ENCODE measurements at regions not wholly inside any gene's neighbourhood (a gene's known extent, or its start where the extent isn't known, plus 50 kb on each side); places are given as distances from the start of the nearest gene placed in this dataset.
A peak's percentile ranks its signal among the peaks of the same experiment; 100 is the strongest.

DNA sequence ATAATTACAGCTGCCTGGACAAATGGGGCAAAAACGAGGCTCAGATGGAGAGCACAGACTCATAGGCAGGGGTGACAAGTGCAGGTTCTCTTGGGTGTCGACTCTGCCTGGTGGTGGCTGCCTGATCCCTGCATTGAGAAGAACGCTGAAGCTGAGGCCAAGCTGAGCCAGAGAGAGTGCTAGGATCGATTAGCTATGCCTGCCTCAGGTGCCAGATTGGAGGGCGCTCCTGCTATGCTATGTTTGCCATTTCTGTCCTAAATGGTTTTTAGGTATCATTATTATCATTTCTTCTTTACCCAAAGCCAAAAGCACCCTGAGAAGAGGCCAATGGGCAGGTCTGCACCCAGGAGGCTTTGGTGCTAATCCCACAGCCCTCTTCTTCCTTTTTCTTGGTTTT is 53.9 kb upstream of the SLC6A11 start:
- Mint-ChIP-seq H3K36me3 (ENCODE audit: low read depth) (no peaks in the 10 kb centered on the region), H3K27me3 (ENCODE audit: insufficient read depth) (peaks cover 6% of the 10 kb centered on the region), H3K9me3 (no peaks in the 10 kb centered on the region), H3K27ac (no peak overlapping the region), H3K4me1 (no peaks in the 10 kb centered on the region), H3K4me3 (no peak overlapping the region)
- TF ChIP-seq, protein P1, sequence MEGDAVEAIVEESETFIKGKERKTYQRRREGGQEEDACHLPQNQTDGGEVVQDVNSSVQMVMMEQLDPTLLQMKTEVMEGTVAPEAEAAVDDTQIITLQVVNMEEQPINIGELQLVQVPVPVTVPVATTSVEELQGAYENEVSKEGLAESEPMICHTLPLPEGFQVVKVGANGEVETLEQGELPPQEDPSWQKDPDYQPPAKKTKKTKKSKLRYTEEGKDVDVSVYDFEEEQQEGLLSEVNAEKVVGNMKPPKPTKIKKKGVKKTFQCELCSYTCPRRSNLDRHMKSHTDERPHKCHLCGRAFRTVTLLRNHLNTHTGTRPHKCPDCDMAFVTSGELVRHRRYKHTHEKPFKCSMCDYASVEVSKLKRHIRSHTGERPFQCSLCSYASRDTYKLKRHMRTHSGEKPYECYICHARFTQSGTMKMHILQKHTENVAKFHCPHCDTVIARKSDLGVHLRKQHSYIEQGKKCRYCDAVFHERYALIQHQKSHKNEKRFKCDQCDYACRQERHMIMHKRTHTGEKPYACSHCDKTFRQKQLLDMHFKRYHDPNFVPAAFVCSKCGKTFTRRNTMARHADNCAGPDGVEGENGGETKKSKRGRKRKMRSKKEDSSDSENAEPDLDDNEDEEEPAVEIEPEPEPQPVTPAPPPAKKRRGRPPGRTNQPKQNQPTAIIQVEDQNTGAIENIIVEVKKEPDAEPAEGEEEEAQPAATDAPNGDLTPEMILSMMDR (conservative IDR thresholded peaks at IDR 0.05), result no peak
- H3K9me3 ChIP-seq (ENCODE audit: control insufficient read depth, low read length), result no peaks in the 10 kb centered on the region
- no peak overlapping the region for H3K27ac ChIP-seq (ENCODE audit: low read depth, low read length)
- peaks cover 3% of the 10 kb centered on the region for H3K27me3 ChIP-seq (ENCODE audit: control insufficient read depth, insufficient read depth, low read length, poor library complexity, severe bottlenecking)
- H3K9ac ChIP-seq (ENCODE audit: extremely low read depth, low read length, poor library complexity, severe bottlenecking), result no peak overlapping the region
- DNase-seq, result no peak
- no peaks in the 10 kb centered on the region for H3K4me1 ChIP-seq (ENCODE audit: control insufficient read depth, insufficient read depth, low read length)
- no peak overlapping the region for H3K4me3 ChIP-seq (ENCODE audit: low read length)
- no peaks in the 10 kb centered on the region for H3K36me3 ChIP-seq (ENCODE audit: control insufficient read depth, insufficient read depth, low read length)
- 68 to 70% methylated on average over 4 to 5 of the region's 5 CpGs for WGBS, 2 experiments (ENCODE audit: insufficient coverage in 1 of 2, insufficient read length in 1 of 2)

DNA sequence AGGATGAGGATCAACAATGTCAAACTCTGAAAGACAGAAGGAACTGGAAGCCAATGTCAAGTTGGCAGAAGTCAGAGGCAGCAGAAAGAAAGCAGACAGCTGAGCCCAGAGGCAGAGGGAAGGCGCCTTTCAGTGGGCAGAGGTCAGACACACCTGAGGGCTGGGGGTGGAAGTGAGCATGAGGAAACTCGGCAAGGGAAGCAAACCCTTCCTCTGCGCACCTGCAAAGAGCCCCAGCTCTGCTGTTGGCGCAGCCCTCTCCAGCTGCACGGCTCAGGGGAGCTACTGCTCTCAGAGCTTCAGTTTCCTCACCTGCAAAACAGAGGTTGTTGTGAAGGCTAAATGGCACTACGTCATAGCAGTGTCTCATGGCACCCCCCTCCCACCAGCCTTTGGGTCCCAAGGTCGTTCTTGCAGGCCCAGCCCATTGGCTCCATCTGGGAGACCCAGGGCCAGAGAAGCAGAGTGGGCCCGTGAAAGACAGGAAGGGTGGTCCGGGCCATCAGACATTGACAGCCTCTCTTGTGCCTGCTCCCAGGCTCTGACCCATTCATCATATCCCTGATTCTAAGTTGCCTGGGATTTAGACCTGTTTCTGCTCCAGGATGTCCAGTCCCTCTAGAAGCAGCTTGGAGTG is 53.3 kb upstream of the SLC6A11 start:
- Histone ChIP-seq H3K4me3 (ENCODE audit: low read length) (no peak overlapping the region), H3K9me3 (ENCODE audit: control insufficient read depth, low read length) (no peaks in the 10 kb centered on the region)
- WGBS, 2 experiments (ENCODE audit: insufficient coverage in 1 of 2, insufficient read length in 1 of 2), result 86 to 92% methylated on average over 2 to 9 of the region's 9 CpGs

DNA sequence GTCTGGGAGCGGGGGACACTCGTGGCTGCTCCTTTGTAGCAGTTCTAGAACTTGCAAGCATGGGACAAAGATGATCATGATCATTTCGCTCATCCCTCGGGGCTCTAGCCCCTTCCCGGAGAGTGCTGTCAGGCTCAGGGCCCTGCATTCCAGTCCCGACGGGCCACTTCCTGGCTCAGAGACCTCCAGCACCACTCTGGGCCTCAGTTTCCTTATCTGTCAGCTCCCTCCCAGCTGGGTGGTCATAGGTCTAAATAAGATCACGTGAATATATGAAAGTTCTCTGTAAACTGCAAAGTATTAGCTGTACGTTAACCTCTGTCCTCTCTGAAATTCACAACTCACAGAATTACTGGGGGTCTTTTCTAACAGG is 52.8 kb upstream of the SLC6A11 start:
- H3K36me3 Mint-ChIP-seq (ENCODE audit: low read depth), result no peaks in the 10 kb centered on the region
- no peaks in the 10 kb centered on the region for H3K9me3 Mint-ChIP-seq
- Histone ChIP-seq H3K27me3 (ENCODE audit: control insufficient read depth, insufficient read depth, low read length, poor library complexity, severe bottlenecking) (no peaks in the 10 kb centered on the region), H3K9me3 (ENCODE audit: control insufficient read depth, low read length) (no peaks in the 10 kb centered on the region), H3K36me3 (ENCODE audit: control insufficient read depth, insufficient read depth, low read length) (no peaks in the 10 kb centered on the region), H3K9ac (ENCODE audit: extremely low read depth, low read length, poor library complexity, severe bottlenecking) (no peak overlapping the region), H3K4me3 (ENCODE audit: low read length) (no peak overlapping the region), H3K4me1 (ENCODE audit: control insufficient read depth, insufficient read depth, low read length) (no peaks in the 10 kb centered on the region), H3K27ac (ENCODE audit: low read depth, low read length) (peak overlapping the region; percentile 90)
- no peak overlapping the region for H3K27ac Mint-ChIP-seq
- no peak overlapping the region for H3K4me3 Mint-ChIP-seq
- TF ChIP-seq, protein P1 (conservative IDR thresholded peaks at IDR 0.05), result no peak
- 86 to 98% methylated on average over 6 to 9 of the region's 9 CpGs for WGBS, 2 experiments (ENCODE audit: insufficient coverage in 1 of 2, insufficient read length in 1 of 2)
- no peak for DNase-seq
- no peaks in the 10 kb centered on the region for H3K4me1 Mint-ChIP-seq
- H3K27me3 Mint-ChIP-seq (ENCODE audit: insufficient read depth), result peaks cover 7% of the 10 kb centered on the region

More for the DNA sequence above, 53.3 kb upstream of the SLC6A11 start:
- Mint-ChIP-seq H3K27me3 (ENCODE audit: insufficient read depth) (peaks cover 7% of the 10 kb centered on the region), H3K9me3 (no peaks in the 10 kb centered on the region), H3K27ac (no peak overlapping the region), H3K36me3 (ENCODE audit: low read depth) (no peaks in the 10 kb centered on the region), H3K4me3 (no peak overlapping the region), H3K4me1 (no peaks in the 10 kb centered on the region)
- no peak overlapping the region for H3K27ac ChIP-seq (ENCODE audit: low read depth, low read length)
- TF ChIP-seq, protein P1 (conservative IDR thresholded peaks at IDR 0.05), result no peak
- H3K9ac ChIP-seq (ENCODE audit: extremely low read depth, low read length, poor library complexity, severe bottlenecking), result no peak overlapping the region
- no peaks in the 10 kb centered on the region for H3K4me1 ChIP-seq (ENCODE audit: control insufficient read depth, insufficient read depth, low read length)
- no peaks in the 10 kb centered on the region for H3K27me3 ChIP-seq (ENCODE audit: control insufficient read depth, insufficient read depth, low read length, poor library complexity, severe bottlenecking)
- peak; percentile 24 for DNase-seq
- H3K36me3 ChIP-seq (ENCODE audit: control insufficient read depth, insufficient read depth, low read length), result no peaks in the 10 kb centered on the region
